ENCODE measurements at regions not wholly inside any gene's neighbourhood (a gene's known extent, or its start where the extent isn't known, plus 50 kb on each side); places are given as distances from the start of the nearest gene placed in this dataset.
"Not testable (repeated sequence)": the region's sequence is repeated elsewhere in the genome, so short reads cannot be mapped to it uniquely, and the experiment has no call there.

DNA sequence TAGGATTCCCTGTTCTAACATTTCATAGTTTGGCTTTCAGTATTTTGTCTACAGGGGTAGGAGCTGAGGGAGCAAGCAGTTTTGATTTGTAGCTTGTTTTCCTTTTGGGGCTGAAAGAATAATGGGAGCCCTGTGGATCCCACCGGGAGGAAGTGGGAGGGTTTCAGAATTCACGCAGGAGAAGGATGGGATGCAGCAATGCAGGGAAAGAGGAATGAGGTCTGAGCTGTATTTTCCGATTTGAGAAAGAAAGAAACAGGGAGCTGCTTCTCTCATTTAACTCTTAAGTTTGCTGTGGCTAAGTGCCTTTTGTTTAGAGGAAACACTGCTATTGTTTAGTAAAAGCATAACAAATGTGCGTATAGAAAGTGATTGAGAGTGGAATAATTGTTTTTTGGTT lies 141.0 kb downstream of the ADCYAP1 start:
- DNase-seq (ENCODE audit: low read depth) = no peak

- no peak for DNase-seq (ENCODE audit: low read depth)
Measured at GRCh38 chr18:1047406-1047805, 142.7 kb downstream of the ADCYAP1 start.

- no peak for DNase-seq (ENCODE audit: low read depth)
Measured at GRCh38 chr18:1048032-1048431, 143.4 kb downstream of the ADCYAP1 start.

DNA sequence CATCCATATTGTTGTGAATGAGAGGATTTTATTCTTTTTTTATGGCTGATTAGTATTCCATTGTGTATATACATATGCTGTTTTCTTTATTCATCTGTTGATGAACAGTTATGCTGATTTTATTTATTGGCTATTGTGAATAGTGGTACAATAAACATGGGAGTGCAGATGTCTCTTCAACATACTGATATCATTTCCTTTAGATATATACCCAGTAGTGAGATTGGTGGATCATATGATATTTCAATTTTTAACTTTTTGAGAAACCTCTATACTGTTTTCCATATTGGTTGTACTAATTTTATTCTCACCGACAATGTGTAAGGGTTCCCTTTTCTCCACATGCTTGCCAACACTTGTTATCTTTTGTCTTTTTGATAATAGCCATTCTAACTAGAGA lies 144.5 kb downstream of the ADCYAP1 start:
- DNase-seq (ENCODE audit: low read depth) = no peak

GRCh38 chr18:1050012-1050657 lies 145.5 kb downstream of the ADCYAP1 start:
- DNase-seq (ENCODE audit: low read depth) = no peak

GRCh38 chr18:1052301-1052700 lies 147.6 kb downstream of the ADCYAP1 start:
- no peak for DNase-seq (ENCODE audit: low read depth)

DNA sequence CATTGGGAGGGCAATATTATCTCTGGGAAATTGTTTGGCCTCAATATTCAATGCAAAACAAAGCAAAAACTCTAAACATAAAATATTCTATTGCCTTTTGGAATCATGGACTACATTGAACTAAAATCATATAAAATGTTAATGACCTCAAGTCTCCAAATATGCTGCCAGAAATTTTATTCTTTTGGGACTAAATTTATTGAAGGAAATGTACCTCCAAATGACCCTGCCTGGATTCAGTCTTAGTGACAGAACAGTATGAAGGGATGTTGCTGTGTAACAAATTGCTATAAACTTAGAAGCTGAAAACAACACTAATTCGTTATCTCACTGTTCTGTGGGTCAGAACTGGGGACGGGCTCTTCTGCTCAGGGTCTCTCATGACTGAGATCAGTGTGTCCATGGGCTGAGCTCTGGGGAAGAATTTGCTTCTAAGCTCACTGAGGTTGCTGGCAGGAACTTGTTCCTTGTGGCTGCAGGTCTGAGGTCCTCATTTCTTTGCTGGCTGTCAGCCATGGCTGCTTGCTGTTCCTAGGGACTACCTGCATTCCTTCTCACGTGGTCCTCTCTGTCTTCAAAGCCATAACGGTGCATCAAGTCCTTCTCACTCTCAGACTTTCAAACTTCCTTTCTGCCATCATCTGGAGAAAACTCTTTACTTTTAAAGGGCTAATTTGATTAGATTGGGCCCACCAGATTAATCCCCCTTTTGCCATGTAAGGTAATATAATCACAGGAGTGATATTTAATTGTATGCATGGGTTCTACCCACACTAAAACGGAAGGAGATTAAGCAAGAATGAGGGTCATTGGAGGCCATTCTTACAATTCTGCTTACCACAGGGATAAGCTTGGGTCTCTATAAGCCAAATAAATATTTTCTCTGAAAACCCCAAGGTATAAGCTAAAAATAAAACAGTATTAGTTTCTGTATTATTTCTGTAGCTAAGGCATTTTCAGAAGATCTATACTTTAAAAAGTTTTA lies 149.0 kb downstream of the ADCYAP1 start:
- no peak for DNase-seq (ENCODE audit: low read depth)

DNA sequence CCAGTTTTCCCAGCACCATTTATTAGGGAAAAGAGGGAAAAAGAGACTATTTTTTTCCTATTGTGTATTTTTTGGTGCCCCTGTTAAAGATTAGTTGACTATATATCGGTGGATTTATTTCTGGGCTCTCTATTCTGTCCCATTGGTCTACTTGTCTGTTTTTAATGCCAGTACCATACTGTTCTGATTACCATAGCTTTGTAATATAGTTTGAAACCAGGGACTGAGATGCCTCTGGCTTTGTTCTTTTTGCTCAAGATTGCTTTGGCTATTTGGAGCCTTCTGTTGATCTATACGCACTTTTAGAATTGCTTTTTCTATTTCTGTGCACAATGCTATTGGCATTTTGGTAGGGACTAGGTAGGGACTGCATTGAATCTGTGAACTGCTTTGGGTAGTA lies 151.7 kb downstream of the ADCYAP1 start:
- DNase-seq (ENCODE audit: low read depth) = no peak

DNA sequence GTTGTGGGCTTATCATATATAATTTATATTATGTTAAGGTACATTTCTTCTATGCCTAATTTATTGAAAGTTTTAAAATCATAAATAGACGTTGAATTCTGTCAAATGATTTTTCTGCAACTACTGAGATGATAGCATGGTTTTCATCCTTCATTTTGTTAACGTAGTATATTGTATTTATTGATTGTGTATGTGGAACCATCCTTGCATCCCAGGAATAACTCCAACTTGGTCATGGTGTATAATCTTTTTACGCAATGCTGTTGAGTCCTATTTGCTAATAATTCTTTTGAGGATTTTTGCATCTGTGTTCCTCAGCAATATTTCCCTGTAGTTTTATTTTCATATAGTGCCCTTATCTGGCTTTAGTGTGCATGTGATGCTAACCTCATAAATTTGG lies 152.7 kb downstream of the ADCYAP1 start:
- DNase-seq (ENCODE audit: low read depth) = no peak

DNA sequence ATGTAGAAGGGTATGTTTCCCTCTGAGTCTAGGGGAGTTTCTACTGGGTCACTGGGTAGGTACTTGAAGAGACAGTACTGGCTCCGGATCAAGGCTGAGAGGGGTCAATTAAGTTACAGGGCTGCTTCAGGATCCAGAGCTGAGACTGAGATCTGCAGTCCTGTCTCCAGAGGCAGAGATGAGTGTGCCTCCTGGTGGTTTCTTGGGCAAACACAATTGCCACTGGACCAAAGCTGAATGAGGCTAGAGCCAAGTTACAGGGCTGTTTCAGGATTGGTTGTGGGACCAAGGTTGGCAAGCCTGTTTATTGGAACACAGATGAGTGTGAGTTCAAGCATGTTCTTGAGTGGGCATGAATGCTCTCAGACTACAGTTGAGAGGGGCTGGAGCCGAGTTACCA lies 157.9 kb downstream of the ADCYAP1 start:
- DNase-seq (ENCODE audit: low read depth) = no peak

DNA sequence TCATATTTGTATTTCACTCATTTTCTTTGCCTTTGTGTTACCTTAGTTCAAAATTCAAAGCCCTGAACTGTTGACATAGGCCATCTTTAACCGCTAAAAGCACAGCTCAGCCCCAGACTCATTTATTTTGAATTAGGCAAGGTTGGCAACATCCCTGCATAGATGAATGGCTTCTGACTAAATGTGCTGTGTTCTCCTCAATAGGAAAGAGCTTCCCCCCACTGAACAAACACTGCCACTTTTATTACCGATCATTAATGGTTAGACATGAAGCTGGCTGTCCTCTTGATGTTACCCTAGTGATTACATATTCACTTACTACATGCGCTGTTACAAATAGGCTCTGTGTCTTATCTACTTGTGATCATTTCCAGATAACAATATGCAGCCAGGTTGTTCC lies 170.7 kb downstream of the ADCYAP1 start:
- DNase-seq (ENCODE audit: low read depth) = no peak

- DNase-seq (ENCODE audit: low read depth) = no peak
Measured at GRCh38 chr18:1075876-1076275, 171.2 kb downstream of the ADCYAP1 start.

DNA sequence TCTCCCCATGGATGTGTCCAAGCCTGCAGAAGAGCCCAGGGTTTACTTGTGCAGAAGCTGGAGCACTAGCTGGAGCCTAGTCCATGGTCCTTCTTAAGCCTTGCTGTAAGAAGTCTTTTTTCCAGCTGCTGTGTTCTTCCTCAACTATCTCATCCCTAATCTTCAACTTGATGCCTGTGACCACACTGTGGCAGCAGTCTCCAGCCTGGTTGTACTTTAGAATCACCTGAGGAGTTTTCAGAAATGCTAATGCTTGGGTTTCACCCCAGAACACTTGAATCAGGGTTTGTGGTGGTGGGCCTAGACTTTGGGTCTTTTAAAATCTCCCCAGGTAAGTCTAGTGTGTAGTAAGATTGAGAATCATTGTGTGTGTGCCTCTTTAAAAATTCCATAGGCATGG lies 173.6 kb downstream of the ADCYAP1 start:
- DNase-seq (ENCODE audit: low read depth) = no peak

- not testable (repeated sequence) for DNase-seq (ENCODE audit: low read depth)
Measured at GRCh38 chr18:1083675-1084074, 179.0 kb downstream of the ADCYAP1 start.

GRCh38 chr18:1090758-1091157 lies 186.1 kb downstream of the ADCYAP1 start:
- no peak for DNase-seq (ENCODE audit: low read depth)

DNA sequence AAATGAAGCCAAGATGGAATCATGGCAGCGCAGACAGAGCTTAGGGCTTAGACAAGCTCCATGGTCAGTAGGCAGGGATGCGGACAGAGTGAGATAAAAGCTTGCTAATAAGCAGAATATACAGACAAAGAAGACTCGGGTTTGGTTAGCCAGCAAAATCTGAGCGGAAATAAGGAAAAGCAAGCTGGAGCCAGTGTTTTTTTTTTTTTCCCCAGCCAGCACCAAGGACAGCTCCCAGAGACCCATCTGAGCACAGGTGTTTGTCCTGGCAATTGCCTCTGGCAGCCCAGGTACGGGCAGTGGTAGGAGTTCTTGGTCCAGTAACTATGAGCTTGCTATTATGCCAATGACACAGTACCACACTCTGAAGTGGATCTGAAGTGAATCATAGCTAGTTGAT lies 187.6 kb downstream of the ADCYAP1 start:
- no peak for DNase-seq (ENCODE audit: low read depth)

DNA sequence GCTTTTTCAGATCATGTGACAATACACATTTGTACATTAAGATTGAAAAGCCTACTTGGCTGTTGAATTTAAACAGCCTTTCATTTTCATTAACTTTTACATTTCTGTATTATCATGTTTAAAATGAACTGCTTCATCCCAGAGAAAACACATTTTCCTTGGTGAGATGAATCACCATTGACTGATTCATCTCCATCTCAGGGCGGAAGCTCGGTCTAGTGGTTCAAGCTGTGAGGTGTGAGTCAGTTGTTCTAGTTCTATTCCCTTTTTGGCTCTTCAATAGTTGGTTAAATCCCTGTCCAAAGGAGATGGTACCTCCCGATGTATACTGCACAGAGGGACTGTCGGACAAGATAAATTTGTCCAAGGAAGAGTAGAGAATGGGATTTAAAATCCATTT lies 189.7 kb downstream of the ADCYAP1 start:
- DNase-seq (ENCODE audit: low read depth) = no peak

- not testable (repeated sequence) for DNase-seq (ENCODE audit: low read depth)
Measured at GRCh38 chr18:1097991-1098735, 193.5 kb downstream of the ADCYAP1 start.

GRCh38 chr18:1102848-1103247 lies 198.2 kb downstream of the ADCYAP1 start:
- no peak for DNase-seq (ENCODE audit: low read depth)

DNA sequence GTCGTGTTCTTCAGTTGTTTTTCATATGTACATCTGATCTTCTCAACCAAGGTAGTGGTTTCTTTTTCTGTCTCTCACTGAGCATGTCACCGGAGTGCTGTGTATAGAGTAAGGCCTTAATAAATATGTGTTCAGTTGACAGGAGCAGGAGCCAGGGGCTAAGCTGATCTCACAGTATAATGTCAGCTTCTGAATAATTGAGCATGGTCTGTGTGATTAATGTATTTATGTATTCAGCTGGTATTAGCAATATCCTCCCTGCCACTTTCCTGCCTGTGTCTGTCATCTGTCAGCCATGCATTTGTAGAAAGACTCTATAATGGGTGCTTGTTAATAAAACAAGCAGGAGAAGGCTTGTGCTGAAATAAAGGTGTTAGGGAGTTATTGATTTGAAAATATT lies 198.9 kb downstream of the ADCYAP1 start:
- no peak for DNase-seq (ENCODE audit: low read depth)

DNA sequence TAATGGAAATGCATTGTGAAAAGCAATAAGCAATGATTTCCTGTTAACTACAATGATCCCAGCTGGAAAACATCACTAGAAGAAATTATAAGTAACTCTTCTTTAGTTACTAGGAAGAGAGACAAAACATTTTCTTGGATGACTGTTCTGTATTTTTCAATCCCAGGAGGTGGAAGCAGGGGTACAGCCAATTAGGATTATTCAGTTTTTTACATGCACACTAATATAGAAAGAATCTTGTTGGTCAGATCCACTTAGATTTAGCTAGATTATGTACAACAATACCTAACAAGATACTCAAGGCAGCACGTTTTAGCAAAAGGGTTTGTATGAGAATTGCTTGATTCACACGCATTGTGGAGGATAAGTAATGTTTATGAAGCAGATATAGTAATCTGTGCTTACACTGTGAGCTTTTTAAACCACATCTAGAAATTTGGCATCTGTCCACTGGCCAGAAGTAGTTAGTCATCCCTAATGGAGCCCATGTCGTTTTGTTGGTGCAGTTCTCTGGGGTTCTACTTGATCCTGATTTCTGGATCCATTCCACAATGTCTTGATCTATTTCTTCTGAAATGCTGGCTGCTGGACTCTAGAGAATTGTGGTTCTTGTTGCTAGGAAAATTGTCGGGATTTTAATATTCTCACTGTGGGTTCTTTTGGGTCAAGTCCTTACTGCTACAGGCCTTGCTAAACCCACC lies 199.7 kb downstream of the ADCYAP1 start:
- no peak for DNase-seq (ENCODE audit: low read depth)

DNA sequence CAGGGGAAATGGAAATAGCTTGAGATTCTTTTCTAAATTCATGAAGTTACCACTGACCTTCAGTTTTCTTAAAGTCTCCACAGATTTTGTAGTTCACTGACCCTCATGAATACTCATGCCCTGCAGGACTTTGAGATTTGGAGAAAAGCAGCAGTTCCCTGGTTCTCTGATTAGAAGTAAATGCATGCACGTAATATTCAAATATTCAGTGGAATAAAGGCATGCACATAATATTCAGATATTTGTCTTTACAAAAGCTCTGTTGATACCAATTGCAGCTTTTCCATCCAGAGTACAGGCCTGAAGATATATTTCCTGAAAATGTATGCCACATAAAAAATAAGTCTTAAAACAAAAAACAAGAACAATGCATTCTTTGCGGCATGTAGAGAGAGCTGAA lies 219.8 kb downstream of the ADCYAP1 start:
- no peak for DNase-seq (ENCODE audit: low read depth)
